ENCODE measurements at regions not wholly inside any gene's neighbourhood (a gene's known extent, or its start where the extent isn't known, plus 50 kb on each side); places are given as distances from the start of the nearest gene placed in this dataset.

DNA sequence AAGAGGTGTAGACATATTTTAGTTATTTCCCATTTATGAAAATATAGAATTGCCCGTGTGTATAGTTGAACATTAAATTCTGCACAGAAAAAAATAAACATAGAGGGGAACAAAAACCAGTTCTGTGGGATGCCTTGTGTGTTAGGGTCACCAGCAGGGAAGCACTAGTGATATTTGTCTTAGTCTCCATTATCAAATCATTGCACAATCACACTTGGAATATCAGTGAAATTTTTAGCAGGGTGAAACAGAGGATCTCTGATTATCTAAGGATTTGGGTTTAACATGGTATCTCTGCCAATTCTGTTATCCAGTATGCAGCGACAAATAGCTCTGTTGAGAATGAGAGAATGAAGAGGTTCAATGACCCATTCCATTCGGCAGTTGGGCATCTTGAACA, 496.0 kb upstream of the POM121L12 start:
- H3K4me1 ChIP-seq (ENCODE audit: control insufficient read depth, insufficient read depth, low read length): no peaks in the 10 kb centered on the region
- TF ChIP-seq ZNF121 (tag by site-specific recombination; IDR thresholded peaks at IDR 0.05): no peak
- TF ChIP-seq ZNF473 (tag by site-specific recombination; IDR thresholded peaks at IDR 0.05): no peak
- no peak for TF ChIP-seq ZNF561 (tag by site-specific recombination; IDR thresholded peaks at IDR 0.05; ENCODE audit: borderline replicate concordance)
- TF ChIP-seq, protein P1, sequence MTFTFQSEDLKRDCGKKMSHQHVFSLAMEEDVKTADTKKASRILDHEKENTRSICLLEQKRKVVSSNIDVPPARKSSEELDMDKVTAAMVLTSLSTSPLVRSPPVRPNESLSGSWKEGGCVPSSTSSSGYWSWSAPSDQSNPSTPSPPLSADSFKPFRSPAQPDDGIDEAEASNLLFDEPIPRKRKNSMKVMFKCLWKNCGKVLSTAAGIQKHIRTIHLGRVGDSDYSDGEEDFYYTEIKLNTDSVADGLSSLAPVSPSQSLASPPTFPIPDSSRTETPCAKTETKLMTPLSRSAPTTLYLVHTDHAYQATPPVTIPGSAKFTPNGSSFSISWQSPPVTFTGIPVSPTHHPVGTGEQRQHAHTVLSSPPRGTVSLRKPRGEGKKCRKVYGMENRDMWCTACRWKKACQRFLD (tag by site-specific recombination; IDR thresholded peaks at IDR 0.05): no peak
- TF ChIP-seq RBAK (tag by site-specific recombination; IDR thresholded peaks at IDR 0.05): no peak
- no peak for TF ChIP-seq ZNF140 (tag by site-specific recombination; IDR thresholded peaks at IDR 0.05)
- no peak for TF ChIP-seq ZNF202 (tag by site-specific recombination; IDR thresholded peaks at IDR 0.05; ENCODE audit: borderline replicate concordance)
- TF ChIP-seq, protein P2, sequence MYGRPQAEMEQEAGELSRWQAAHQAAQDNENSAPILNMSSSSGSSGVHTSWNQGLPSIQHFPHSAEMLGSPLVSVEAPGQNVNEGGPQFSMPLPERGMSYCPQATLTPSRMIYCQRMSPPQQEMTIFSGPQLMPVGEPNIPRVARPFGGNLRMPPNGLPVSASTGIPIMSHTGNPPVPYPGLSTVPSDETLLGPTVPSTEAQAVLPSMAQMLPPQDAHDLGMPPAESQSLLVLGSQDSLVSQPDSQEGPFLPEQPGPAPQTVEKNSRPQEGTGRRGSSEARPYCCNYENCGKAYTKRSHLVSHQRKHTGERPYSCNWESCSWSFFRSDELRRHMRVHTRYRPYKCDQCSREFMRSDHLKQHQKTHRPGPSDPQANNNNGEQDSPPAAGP (tag by site-specific recombination; IDR thresholded peaks at IDR 0.05): no peak
- TF ChIP-seq, protein P3, sequence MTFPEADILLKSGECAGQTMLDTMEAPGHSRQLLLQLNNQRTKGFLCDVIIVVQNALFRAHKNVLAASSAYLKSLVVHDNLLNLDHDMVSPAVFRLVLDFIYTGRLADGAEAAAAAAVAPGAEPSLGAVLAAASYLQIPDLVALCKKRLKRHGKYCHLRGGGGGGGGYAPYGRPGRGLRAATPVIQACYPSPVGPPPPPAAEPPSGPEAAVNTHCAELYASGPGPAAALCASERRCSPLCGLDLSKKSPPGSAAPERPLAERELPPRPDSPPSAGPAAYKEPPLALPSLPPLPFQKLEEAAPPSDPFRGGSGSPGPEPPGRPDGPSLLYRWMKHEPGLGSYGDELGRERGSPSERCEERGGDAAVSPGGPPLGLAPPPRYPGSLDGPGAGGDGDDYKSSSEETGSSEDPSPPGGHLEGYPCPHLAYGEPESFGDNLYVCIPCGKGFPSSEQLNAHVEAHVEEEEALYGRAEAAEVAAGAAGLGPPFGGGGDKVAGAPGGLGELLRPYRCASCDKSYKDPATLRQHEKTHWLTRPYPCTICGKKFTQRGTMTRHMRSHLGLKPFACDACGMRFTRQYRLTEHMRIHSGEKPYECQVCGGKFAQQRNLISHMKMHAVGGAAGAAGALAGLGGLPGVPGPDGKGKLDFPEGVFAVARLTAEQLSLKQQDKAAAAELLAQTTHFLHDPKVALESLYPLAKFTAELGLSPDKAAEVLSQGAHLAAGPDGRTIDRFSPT (tag by site-specific recombination; IDR thresholded peaks at IDR 0.05): no peak
- no peak for TF ChIP-seq ZNF660 (tag by site-specific recombination; IDR thresholded peaks at IDR 0.05)
- TF ChIP-seq SCRT2 (tag by site-specific recombination; IDR thresholded peaks at IDR 0.05): no peak
- TF ChIP-seq ZNF133 (tag by site-specific recombination; IDR thresholded peaks at IDR 0.05): no peak
- TF ChIP-seq ZNF132 (tag by site-specific recombination; IDR thresholded peaks at IDR 0.05; ENCODE audit: borderline replicate concordance): no peak
- ChIA-PET CTCF (no interaction called here), POLR2A (no interaction called here)
- H3K9me3 ChIP-seq (ENCODE audit: control insufficient read depth, insufficient read depth, low read depth, low read length): no peaks in the 10 kb centered on the region
- no peaks in the 10 kb centered on the region for H3K36me3 ChIP-seq (ENCODE audit: control insufficient read depth in 2 of 2, insufficient read depth in 1 of 2, low read length in 2 of 2)
- H3K27ac ChIP-seq (ENCODE audit: extremely low read depth, low read depth, low read length): no peak overlapping the region
- H3K4me3 ChIP-seq (ENCODE audit: low read depth, low read length): no peak overlapping the region

DNA sequence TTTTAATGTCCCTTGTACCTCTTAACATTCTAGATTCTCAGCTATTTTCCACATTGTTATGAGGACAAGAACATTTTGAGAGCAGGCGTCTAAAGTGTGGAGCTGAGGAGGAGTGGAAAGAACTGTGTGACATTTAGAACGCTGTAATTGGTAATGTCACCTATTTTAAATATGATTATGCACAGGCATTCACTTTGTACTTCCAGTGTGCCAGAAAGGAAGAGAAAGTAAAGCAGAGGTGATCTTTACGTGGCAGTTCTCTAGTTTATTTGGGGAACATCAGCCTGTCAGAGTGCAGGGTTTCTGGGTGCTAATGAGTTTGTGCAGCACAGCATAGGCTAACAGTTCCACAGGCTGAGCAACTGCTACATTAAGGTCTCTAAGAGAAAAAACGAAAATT, 498.4 kb upstream of the POM121L12 start:
- Histone ChIP-seq H3K27ac (ENCODE audit: extremely low read depth, low read depth, low read length) (no peak overlapping the region), H3K36me3 (ENCODE audit: control insufficient read depth in 2 of 2, insufficient read depth in 1 of 2, low read length in 2 of 2) (no peaks in the 10 kb centered on the region), H3K9me3 (ENCODE audit: control insufficient read depth, insufficient read depth, low read depth, low read length) (no peaks in the 10 kb centered on the region), H3K4me3 (ENCODE audit: low read depth, low read length) (no peak overlapping the region), H3K4me1 (ENCODE audit: control insufficient read depth, insufficient read depth, low read length) (no peaks in the 10 kb centered on the region)
- ChIA-PET CTCF (no interaction called here), POLR2A (no interaction called here)
- TF ChIP-seq HOXA7 (CRISPR knock-in tag; IDR thresholded peaks at IDR 0.05; ENCODE audit: borderline replicate concordance) (no peak), ZNF2 (tag by site-specific recombination; IDR thresholded peaks at IDR 0.05) (no peak), REPIN1 (tag by site-specific recombination; IDR thresholded peaks at IDR 0.05; ENCODE audit: low read depth) (no peak), ZNF585B (tag by site-specific recombination; IDR thresholded peaks at IDR 0.05) (no peak), ZNF837 (tag by site-specific recombination; IDR thresholded peaks at IDR 0.05) (no peak), ZXDB (tag by site-specific recombination; IDR thresholded peaks at IDR 0.05) (no peak), GLI2 (tag by site-specific recombination; IDR thresholded peaks at IDR 0.05; ENCODE audit: borderline replicate concordance, low read depth) (no peak), ZNF23 (tag by site-specific recombination; IDR thresholded peaks at IDR 0.05; ENCODE audit: borderline replicate concordance) (no peak), OSR2 (tag by site-specific recombination; IDR thresholded peaks at IDR 0.05) (no peak)
- TF ChIP-seq, protein P4, sequence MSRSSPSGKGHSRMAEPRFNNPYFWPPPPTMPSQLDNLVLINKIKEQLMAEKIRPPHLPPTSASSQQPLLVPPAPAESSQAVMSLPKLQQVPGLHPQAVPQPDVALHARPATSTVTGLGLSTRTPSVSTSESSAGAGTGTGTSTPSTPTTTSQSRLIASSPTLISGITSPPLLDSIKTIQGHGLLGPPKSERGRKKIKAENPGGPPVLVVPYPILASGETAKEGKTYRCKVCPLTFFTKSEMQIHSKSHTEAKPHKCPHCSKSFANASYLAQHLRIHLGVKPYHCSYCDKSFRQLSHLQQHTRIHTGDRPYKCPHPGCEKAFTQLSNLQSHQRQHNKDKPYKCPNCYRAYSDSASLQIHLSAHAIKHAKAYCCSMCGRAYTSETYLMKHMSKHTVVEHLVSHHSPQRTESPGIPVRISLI (tag by site-specific recombination; IDR thresholded peaks at IDR 0.05): no peak
- TF ChIP-seq, protein P5, sequence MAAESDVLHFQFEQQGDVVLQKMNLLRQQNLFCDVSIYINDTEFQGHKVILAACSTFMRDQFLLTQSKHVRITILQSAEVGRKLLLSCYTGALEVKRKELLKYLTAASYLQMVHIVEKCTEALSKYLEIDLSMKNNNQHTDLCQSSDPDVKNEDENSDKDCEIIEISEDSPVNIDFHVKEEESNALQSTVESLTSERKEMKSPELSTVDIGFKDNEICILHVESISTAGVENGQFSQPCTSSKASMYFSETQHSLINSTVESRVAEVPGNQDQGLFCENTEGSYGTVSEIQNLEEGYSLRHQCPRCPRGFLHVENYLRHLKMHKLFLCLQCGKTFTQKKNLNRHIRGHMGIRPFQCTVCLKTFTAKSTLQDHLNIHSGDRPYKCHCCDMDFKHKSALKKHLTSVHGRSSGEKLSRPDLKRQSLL (tag by site-specific recombination; IDR thresholded peaks at IDR 0.05): no peak
- TF ChIP-seq, protein P6, sequence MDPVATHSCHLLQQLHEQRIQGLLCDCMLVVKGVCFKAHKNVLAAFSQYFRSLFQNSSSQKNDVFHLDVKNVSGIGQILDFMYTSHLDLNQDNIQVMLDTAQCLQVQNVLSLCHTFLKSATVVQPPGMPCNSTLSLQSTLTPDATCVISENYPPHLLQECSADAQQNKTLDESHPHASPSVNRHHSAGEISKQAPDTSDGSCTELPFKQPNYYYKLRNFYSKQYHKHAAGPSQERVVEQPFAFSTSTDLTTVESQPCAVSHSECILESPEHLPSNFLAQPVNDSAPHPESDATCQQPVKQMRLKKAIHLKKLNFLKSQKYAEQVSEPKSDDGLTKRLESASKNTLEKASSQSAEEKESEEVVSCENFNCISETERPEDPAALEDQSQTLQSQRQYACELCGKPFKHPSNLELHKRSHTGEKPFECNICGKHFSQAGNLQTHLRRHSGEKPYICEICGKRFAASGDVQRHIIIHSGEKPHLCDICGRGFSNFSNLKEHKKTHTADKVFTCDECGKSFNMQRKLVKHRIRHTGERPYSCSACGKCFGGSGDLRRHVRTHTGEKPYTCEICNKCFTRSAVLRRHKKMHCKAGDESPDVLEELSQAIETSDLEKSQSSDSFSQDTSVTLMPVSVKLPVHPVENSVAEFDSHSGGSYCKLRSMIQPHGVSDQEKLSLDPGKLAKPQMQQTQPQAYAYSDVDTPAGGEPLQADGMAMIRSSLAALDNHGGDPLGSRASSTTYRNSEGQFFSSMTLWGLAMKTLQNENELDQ (tag by site-specific recombination; IDR thresholded peaks at IDR 0.05; ENCODE audit: low read depth): no peak
- TF ChIP-seq, protein P7, sequence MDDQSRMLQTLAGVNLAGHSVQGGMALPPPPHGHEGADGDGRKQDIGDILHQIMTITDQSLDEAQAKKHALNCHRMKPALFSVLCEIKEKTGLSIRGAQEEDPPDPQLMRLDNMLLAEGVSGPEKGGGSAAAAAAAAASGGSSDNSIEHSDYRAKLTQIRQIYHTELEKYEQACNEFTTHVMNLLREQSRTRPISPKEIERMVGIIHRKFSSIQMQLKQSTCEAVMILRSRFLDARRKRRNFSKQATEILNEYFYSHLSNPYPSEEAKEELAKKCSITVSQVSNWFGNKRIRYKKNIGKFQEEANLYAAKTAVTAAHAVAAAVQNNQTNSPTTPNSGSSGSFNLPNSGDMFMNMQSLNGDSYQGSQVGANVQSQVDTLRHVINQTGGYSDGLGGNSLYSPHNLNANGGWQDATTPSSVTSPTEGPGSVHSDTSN (CRISPR knock-in tag; IDR thresholded peaks at IDR 0.05): no peak

Measured in HEK293 (cell line).